Epithelial cell of proximal tubule (primary cell): ENCODE measurements at regions not wholly inside any gene's neighbourhood (a gene's known extent, or its start where the extent isn't known, plus 50 kb on each side); places are given as distances from the start of the nearest gene placed in this dataset.

Experiments
- DNase-seq: peaks from one replicate; pipeline ENCODE4 v3.0.0-alpha.2; 2011; ENCODE audit warnings: low read depth
- H3K4me3 ChIP-seq: 2 replicates; pipeline ENCODE4 v1.5.1; 2011; ENCODE audit warnings: low read depth, mild to moderate bottlenecking, low read length
- TF ChIP-seq, protein P1 (sequence below): conservative IDR thresholded peaks from 2 replicates; pipeline ENCODE4 v1.5.1; 2012; ENCODE audit warnings: low read depth, mild to moderate bottlenecking, low read length

DNA sequence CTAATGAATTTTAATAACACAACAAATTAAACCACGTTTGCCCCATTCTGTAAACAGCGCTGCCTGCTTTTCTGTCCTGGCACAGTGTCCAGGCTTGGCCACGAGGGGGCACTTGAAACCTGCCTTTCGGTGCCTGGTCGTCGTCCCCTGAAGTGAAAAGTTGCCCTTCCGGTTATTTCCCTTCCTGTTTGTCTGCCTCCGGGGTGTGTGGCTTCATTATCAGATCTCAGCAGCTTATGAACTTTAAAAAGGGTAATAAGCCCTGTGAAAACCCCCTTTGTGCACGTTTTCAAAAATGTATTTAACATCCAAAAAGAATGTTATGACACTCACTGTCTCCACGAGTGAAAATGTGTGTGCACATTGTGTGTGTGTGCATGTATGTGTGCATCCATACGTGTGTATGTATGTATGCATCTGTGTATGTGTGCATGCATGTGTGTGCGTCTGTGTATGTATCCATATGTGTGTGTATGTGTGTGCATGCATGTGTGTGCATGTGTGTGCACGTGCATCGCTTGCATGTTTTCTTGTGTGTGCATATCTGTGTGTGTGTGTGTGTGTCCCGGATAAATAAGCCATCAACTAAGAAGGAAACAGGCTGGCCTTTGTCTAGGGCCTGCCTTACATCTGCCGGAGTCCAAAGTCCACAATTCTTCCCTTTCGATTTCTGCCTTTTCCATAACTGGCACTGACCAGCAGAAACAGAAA, 358.4 kb downstream of the THBS2 start:
- DNase-seq, result no peak
- peak overlapping the region; percentile 14 for H3K4me3 ChIP-seq
- TF ChIP-seq, protein P1, sequence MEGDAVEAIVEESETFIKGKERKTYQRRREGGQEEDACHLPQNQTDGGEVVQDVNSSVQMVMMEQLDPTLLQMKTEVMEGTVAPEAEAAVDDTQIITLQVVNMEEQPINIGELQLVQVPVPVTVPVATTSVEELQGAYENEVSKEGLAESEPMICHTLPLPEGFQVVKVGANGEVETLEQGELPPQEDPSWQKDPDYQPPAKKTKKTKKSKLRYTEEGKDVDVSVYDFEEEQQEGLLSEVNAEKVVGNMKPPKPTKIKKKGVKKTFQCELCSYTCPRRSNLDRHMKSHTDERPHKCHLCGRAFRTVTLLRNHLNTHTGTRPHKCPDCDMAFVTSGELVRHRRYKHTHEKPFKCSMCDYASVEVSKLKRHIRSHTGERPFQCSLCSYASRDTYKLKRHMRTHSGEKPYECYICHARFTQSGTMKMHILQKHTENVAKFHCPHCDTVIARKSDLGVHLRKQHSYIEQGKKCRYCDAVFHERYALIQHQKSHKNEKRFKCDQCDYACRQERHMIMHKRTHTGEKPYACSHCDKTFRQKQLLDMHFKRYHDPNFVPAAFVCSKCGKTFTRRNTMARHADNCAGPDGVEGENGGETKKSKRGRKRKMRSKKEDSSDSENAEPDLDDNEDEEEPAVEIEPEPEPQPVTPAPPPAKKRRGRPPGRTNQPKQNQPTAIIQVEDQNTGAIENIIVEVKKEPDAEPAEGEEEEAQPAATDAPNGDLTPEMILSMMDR, result peak; percentile 98

DNA sequence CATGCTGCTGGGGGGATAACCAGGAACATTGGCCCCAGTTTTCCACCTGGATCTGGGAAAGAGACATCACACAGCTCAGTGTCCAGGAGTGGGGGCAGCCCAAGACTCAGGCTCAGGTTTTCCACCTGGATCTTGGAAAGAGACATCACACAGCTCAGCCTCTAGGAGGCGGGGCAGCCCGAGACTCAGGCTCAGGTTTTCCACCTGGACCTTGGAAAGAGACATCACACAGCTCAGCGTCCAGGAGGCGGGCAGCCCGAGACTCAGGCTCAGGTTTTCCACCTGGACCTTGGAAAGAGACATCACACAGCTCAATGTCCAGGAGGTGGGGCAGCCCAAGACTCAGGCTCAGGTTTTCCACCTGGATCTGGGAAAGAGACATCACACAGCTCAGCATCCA, 361.6 kb downstream of the THBS2 start:
- TF ChIP-seq, protein P1, result no peak
- DNase-seq, result no peak
- no peak overlapping the region for H3K4me3 ChIP-seq

DNA sequence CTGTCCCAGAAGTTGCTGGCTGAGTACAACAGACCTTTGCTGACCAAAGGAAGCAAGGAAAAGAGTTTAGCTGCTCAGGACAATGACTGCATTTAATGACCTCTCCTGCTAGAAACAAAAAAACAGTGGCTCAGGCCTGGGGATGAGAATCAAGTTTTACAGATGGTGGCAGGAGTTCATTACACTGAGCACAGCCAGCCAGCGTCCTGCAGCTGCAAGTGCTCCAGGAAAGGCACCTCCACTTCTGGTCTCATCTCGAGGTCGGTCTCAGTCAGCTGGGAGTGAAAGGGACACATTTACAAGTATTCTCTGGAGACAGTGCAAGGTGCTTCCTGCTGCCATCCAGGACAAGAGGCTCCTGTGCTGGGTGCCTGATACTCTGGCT, 362.7 kb downstream of the THBS2 start:
- TF ChIP-seq, protein P1, result no peak
- no peak overlapping the region for H3K4me3 ChIP-seq
- no peak for DNase-seq

DNA sequence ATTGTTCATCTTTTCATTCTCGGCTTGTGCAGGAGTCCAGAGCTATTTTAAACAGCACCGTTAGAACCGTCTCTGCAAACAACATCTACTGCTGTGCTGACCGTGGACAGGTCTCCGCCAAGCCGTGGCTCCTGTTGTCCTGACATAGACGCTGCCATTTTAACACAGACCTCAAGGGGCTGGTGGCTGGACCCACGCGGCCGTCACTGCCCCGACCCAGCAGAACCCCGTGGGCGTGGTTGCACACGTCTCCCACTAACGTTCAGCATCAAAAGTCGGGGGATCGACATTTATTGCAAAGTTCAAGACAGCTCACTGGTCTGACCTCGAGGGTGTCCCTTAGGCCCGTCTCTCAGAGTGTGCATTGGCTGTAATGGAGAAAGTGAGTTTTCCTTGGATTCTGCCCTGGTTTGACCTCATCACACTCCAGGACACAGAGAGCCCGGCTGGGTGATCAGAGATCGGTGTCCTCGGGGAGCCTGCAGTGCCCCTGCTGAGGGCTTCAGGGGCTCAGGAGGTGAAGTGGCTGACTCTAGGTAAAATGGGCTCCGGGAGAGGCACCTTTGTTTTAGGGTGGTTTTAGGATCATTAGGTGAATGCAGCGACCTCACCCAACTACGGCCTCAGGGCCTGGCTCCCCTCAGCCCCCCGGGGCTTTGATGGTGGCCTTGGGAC, 363.2 kb downstream of the THBS2 start:
- no peak for DNase-seq
- no peak overlapping the region for H3K4me3 ChIP-seq
- TF ChIP-seq, protein P1, result no peak

DNA sequence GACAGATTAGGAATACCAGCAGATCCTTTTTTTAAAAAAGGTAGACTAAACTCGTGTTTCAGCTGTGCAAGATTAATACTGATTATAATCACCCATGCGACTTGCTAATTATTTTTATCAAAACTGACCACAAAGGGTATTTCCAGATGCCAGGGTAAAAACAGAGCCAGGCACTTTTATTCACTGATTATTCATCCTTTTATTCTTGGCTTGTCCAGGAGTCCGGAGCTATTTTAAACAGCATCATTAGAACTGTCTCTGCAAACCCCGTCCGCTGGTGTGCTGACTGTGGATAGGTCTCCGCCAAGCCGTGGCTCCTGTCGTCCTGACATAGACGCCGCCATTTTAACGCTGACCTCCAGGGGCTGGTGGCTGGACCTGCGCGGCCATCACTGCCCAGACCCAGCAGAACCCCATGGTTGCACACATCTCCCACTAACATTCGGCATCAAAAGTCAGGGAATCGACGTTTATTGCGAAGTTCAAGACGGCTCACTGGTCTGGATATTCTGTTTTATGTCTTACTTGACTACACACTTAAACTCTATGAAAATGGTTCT, 364.8 kb downstream of the THBS2 start:
- no peak for DNase-seq
- H3K4me3 ChIP-seq, result no peak overlapping the region
- TF ChIP-seq, protein P1, result no peak

DNA sequence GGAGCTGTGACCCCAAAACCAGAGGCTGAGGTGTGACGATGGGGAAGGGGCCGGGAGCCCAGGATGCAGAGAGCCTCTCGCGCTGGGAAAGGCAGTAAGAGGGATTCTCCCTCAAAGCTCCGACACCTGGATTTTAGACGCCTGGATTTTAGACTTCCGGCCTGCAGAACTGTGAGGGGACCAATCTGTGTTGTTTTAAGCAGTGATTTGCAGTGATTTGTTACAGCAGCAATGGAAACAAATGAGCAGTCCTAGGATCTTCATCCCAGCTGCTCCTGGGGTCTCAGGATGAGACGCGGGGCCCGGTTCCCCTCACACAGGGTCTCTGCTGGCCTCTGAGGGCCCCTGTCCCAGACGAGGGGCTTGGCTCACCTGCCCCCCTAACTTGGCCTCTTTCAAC, 365.5 kb downstream of the THBS2 start:
- DNase-seq, result no peak
- TF ChIP-seq, protein P1, result no peak
- no peak overlapping the region for H3K4me3 ChIP-seq
